WERI-Rb-1 (cell line): ENCODE measurements at regions not wholly inside any gene's neighbourhood (a gene's known extent, or its start where the extent isn't known, plus 50 kb on each side); places are given as distances from the start of the nearest gene placed in this dataset.
"Not testable (repeated sequence)": the region's sequence is repeated elsewhere in the genome, so short reads cannot be mapped to it uniquely, and the experiment has no call there.

Source experiments
- DNase-seq: peaks from one replicate; pipeline ENCODE4 v3.0.0-alpha.2; 2020
- H3K27ac ChIP-seq: fragments of 250-450 bp; sonication (Bioruptor Pico); 2 replicates; pipeline ENCODE4 v1.5.1; 2020; ENCODE audit warnings: mild to moderate bottlenecking, moderate library complexity
- H3K27me3 ChIP-seq: fragments of 250-450 bp; sonication (Bioruptor Pico); 2 replicates; pipeline ENCODE4 v1.5.1; 2021; ENCODE audit warnings: mild to moderate bottlenecking, low read depth, moderate library complexity; ENCODE audit not compliant: insufficient read depth, severe bottlenecking
- H3K36me3 ChIP-seq: fragments of 250-450 bp; sonication (Bioruptor Pico); 2 replicates; pipeline ENCODE4 v1.5.1; 2020; ENCODE audit warnings: mild to moderate bottlenecking, moderate library complexity
- H3K4me3 ChIP-seq: 2 replicates; pipeline ENCODE4 v1.5.1; 2011; ENCODE audit warnings: low read depth, mild to moderate bottlenecking, control low read depth, low read length
- H3K9me3 ChIP-seq: fragments of 250-450 bp; sonication (Bioruptor Pico); 2 replicates; pipeline ENCODE4 v1.5.1; 2021; ENCODE audit warnings: mild to moderate bottlenecking, moderate library complexity; ENCODE audit not compliant: severe bottlenecking
- CTCF ChIP-seq: IDR thresholded peaks from 2 replicates; pipeline ENCODE4 v1.5.1; 2011; ENCODE audit warnings: low read depth, mild to moderate bottlenecking, control low read depth, inconsistent platforms, low read length

GRCh38 chr16:29158785-29159184, 173.9 kb downstream of the LAT start:
- H3K36me3 ChIP-seq, result no peaks in the 10 kb centered on the region

GRCh38 chr16:29158031-29158784, 173.4 kb downstream of the LAT start:
- not testable (repeated sequence) for H3K27me3 ChIP-seq, H3K4me3 ChIP-seq, H3K9me3 ChIP-seq, H3K27ac ChIP-seq, DNase-seq, H3K36me3 ChIP-seq

More at GRCh38 chr16:29158785-29159184, 173.9 kb downstream of the LAT start:
- Histone ChIP-seq H3K9me3 (no peaks in the 10 kb centered on the region), H3K4me3 (no peak overlapping the region), H3K27ac (no peak overlapping the region), H3K27me3 (no peaks in the 10 kb centered on the region)
- TF ChIP-seq CTCF, result no peak
- DNase-seq, result no peak

- H3K27ac ChIP-seq, H3K4me3 ChIP-seq, H3K36me3 ChIP-seq, DNase-seq, H3K9me3 ChIP-seq, H3K27me3 ChIP-seq: not testable (repeated sequence)
Observed at GRCh38 chr16:29157051-29157923, 172.4 kb downstream of the LAT start.

- DNase-seq, result no peak
- H3K4me3 ChIP-seq, result no peak overlapping the region
- no peak for TF ChIP-seq CTCF
- no peak overlapping the region for H3K27ac ChIP-seq
- no peaks in the 10 kb centered on the region for H3K27me3 ChIP-seq
- H3K36me3 ChIP-seq, result no peaks in the 10 kb centered on the region
- no peaks in the 10 kb centered on the region for H3K9me3 ChIP-seq
Observed at GRCh38 chr16:29156511-29156910, 171.7 kb downstream of the LAT start.

- not testable (repeated sequence) for H3K4me3 ChIP-seq, DNase-seq, H3K27ac ChIP-seq, H3K9me3 ChIP-seq, H3K36me3 ChIP-seq, H3K27me3 ChIP-seq
Observed at GRCh38 chr16:29155866-29156200, 171.0 kb downstream of the LAT start.

- not testable (repeated sequence) for H3K27me3 ChIP-seq, H3K27ac ChIP-seq, H3K4me3 ChIP-seq, H3K9me3 ChIP-seq, H3K36me3 ChIP-seq, DNase-seq
Observed at GRCh38 chr16:29155131-29155865, 170.4 kb downstream of the LAT start.

- TF ChIP-seq CTCF, result no peak
- no peak for DNase-seq
- H3K9me3 ChIP-seq, result no peaks in the 10 kb centered on the region
- H3K27me3 ChIP-seq, result no peaks in the 10 kb centered on the region
- no peaks in the 10 kb centered on the region for H3K36me3 ChIP-seq
- no peak overlapping the region for H3K27ac ChIP-seq
- no peak overlapping the region for H3K4me3 ChIP-seq
Observed at GRCh38 chr16:29154676-29155121, 169.8 kb downstream of the LAT start.
